Astrocyte of the spinal cord (primary cell): ENCODE measurements at regions not wholly inside any gene's neighbourhood (a gene's known extent, or its start where the extent isn't known, plus 50 kb on each side); places are given as distances from the start of the nearest gene placed in this dataset.
"Not testable (repeated sequence)": the region's sequence is repeated elsewhere in the genome, so short reads cannot be mapped to it uniquely, and the experiment has no call there.

Experiments used
- DNase-seq: peaks from one replicate; pipeline ENCODE4 v3.0.0; 2011; ENCODE audit warnings: low read depth, low spot score
- H3K4me3 ChIP-seq: 2 replicates; pipeline ENCODE4 v1.5.1; 2011; ENCODE audit warnings: low read depth, mild to moderate bottlenecking, low read length, moderate library complexity
- CTCF ChIP-seq: IDR thresholded peaks from 2 replicates; pipeline ENCODE4 v1.5.1; 2012; ENCODE audit warnings: low read depth, mild to moderate bottlenecking, low read length, inconsistent platforms
- in situ Hi-C: cut with HindIII; loops from 2 replicates; pipeline ENCODE4 v1.10.0; 2017; ENCODE audit warnings: low sequenced_read_pairs

DNA sequence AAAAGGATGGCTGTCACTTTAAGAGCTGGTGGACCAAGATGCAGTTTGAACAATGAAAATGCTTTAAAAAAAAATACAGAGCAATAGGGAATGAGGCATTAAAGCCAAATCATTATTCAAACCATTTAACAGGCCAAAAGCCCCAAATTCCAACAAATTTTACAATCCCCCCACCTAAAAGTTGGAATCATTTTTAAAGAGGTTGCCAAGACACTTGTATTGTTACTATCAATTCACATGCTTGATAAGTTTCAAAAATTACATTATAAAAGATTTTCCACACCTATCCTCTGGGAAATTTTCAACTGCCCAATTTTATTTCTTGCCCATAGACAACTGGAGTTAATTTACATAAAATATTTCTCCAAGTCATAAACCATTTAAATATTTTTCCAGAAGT, 192.3 kb upstream of the ARHGEF26 start:
- no peak for DNase-seq
- H3K4me3 ChIP-seq, result no peak overlapping the region
- in situ Hi-C loops, result no loop called here
- no peak for TF ChIP-seq CTCF

GRCh38 chr3:153933481-153933880, 187.7 kb upstream of the ARHGEF26 start:
- in situ Hi-C loops, result not testable (repeated sequence)

DNA sequence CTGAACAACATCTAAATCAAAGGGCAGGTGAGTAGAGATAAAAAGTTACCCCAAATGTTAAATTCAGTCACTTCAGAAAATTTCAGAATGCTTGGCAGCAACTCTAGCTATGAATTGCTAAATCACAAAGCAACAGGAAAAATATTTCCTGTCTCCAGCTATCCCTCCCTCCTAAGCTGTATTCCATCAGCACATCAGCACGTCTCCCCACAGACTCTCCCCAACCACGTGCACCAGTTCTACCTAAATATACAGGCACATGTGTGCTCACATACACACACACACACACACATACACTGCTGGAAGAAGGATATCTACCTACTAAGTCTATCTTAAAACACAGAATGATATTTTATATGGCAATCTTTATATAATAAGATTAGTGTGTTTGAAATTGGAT, 177.1 kb upstream of the ARHGEF26 start:
- H3K4me3 ChIP-seq, result no peak overlapping the region
- in situ Hi-C loops, result no loop called here
- no peak for TF ChIP-seq CTCF
- DNase-seq, result no peak

More at GRCh38 chr3:153933481-153933880, 187.7 kb upstream of the ARHGEF26 start:
- H3K4me3 ChIP-seq, DNase-seq: not testable (repeated sequence)

DNA sequence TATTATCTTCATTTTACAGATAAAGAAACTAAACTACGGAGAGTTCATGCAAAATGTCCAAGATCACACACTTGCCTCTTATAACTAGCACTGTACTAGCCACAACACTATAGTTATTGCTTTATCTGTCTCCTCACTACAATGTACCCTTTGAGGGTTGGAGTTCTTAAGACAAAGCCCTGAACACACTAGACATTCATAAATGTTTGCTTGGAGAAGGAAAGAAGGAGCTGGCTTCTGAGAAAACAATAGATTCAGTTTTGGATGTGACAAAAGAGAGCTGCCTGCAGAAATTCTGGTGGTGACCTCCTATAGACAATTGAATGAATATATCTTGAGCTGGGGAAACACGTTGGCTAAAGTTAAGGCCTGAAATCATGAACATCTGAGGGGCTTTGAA, 169.9 kb upstream of the ARHGEF26 start:
- TF ChIP-seq CTCF, result no peak
- DNase-seq, result no peak
- in situ Hi-C loops, result no loop called here
- H3K4me3 ChIP-seq, result no peak overlapping the region

DNA sequence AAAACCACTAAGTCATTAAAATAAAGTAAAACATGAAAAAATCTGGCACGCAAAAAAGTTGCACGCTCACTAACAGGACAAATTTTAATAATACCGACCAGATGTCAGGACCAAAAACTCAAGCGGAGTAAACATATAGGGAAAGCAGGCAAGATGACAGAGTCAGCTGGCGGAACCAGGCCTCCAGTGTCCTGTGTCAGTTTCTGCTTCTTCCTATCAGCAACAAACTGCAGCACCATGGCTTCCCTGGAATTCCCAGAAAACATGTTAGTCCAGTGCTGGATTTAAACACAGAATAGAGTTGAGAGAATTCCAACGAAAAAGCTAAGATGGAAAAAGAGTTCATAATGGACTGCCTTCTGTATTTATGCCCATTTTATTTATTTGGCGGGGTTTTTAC, 169.1 kb upstream of the ARHGEF26 start:
- DNase-seq, result no peak
- no peak overlapping the region for H3K4me3 ChIP-seq
- in situ Hi-C loops, result no loop called here
- TF ChIP-seq CTCF, result no peak

DNA sequence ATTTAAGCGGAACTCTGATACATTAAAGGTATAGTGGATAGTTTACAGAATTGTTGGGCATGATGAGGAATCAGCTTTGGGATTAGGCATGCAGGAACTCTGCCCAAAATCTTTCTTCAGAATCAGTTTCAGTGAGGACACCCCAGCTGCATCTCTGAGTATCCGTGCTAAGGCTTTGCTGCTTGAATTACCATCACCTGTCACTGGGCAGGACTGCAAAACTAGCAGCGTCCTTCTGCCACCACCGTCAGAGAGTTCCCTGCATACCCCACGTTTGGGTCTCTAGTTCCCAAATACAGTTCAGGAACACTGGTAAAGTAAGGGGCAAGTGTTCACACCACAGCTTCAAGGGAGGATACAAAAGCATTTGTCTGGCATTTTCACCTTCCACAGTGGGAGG, 164.6 kb upstream of the ARHGEF26 start:
- in situ Hi-C loops, result no loop called here
- TF ChIP-seq CTCF, result no peak
- DNase-seq, result no peak
- no peak overlapping the region for H3K4me3 ChIP-seq

DNA sequence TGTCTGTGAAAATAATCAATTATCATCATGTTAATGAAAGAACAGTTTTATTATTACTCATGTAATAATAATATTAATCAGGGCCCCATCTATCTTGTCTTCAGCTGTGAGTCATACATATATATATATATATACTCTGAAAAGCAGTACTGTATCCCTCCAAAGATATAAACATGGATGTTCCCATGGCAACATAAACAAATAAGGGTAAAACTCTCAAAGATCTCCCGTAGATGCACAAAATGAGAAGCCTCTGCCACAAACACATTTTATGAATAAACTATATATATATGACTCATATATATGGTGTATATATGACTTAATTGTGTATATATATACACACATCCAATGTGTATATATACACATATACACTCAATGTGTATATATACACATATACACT, 163.8 kb upstream of the ARHGEF26 start:
- H3K4me3 ChIP-seq, result no peak overlapping the region
- in situ Hi-C loops, result no loop called here
- DNase-seq, result no peak
- no peak for TF ChIP-seq CTCF
